ENCODE measurements at regions not wholly inside any gene's neighbourhood (a gene's known extent, or its start where the extent isn't known, plus 50 kb on each side); places are given as distances from the start of the nearest gene placed in this dataset.

DNA sequence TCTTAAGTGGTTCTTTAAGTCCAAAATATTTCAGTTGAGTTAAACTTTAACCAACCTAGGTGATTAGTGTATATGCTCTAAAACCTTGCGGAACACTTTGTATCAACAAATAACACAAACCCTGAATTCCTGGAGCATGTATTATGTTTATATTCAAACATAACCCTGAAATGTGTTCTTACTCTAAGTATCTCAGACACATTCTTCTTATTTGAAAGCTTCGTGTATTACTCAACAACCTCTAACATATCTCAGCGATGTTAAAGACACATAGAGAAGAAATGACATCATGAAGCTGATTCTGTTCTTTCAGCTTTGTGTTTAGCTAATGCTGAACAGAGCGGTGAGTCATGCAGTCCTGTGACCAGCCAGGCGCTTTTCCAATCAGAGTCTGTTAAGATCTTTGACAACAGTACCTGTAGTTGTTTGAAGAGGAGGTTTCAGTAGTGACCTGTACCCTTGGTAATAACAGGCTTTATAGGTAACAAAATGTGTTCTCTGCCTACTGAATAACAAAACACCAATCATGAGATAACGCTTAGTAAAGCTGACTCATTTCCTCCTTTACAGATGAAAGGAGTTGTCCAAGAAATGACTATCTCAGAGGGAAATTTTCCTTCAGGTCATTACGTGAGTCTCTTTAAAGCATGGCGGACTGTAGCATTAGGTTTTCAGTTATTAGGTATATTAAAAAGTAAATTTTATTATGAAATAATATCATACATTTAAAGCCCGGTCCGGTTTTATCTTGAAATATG lies 67.3 kb upstream of the KLF6 start:
- peak; percentile 88 for DNase-seq (ENCODE audit: low read depth)

GRCh38 chr10:3850999-3851937 lies 66.3 kb upstream of the KLF6 start:
- peak; percentile 38 for DNase-seq (ENCODE audit: low read depth)

DNA sequence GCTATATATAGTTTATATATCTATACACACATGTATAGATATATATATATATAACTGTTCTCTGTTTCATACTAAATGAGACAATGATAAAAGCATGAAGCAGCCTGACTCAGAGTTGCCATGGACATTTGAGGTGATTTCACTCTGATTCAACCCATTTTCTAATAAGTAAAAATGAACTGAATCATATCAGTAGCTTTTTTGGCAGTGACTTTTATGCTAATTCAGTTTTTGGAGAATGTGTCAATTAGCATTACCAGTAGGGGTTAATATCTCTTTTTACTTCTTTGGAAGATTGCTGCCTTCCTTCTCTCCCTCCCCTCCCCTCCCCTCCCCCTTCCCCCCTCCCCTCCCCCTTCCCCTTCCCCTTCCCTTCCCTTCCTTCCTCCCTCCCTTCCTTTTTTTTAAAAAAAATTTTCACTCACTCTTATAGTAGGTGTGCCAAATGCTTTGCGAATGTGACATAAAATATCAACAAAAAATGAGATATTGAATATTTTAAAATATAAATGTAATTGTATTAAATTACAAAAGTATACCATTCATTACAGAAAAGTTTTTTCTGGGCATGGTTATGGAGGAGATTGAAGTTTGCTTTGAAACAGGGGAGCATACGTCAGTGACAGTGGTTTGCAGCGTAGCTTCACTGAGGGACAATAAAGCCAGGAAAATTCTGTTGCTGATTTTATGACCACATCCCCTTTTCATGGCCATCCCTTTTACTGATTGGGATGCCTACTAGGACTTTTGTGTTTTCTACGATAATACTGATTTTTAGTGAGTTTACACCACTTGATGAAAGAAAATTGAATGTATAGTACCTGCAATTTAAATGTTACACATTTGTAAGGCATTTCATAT lies 64.0 kb upstream of the KLF6 start:
- DNase-seq (ENCODE audit: low read depth): peak; percentile 40

DNA sequence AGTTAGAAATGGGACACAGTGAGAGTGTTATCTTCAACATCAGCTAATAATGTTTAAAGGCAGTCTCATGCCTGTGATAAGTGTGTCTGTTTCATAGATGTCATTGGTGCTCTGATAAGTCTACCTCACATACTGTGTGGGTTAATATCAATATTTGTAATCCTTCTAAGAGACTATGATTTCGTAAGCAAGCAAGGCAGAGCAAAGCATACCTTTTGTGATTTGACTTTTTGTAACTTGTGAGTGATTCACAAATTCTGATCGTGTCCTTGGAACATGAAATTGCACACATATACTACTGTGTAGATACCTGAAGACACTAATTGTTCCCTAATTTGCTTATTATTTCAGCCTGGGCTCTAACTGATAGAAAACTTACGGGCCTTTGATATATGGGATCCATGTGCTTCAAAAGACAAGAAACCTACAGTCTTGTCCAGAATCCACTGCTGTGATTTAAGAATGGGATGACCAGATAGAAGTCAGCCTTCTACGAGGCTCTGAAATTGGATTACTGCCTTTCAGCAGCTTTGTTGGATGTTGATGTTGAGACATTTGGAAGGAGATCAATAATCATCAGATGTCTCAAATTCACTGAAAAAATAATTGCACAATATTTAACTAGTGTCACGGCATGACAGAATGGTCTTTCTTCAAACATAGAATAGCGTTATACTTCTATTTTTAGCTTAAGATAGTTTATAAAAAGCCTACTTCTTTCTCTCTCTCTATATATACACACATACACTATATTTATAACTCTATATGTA lies 63.2 kb upstream of the KLF6 start:
- no peak for DNase-seq (ENCODE audit: low read depth)

DNA sequence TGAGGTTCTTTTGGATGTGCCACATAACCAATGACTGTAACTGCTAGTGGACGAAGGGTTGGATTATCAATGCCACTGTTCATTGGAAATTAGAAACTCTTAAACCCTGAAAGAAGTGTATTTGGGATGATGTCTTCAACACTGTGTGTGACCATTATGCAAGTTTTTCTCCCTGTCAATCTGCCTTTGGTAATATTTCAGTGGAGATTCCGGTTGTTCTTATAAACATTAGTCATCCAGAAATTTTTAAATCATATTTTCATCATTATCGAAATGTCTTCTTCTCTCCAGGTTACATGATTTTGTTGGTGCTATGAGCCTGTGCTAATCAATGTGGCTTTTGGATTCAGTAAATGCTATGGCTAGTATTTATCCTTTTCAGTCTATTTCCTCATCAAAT lies 61.7 kb upstream of the KLF6 start:
- no peak for DNase-seq (ENCODE audit: low read depth)

GRCh38 chr10:3844491-3845025 lies 59.5 kb upstream of the KLF6 start:
- DNase-seq (ENCODE audit: low read depth): no peak

DNA sequence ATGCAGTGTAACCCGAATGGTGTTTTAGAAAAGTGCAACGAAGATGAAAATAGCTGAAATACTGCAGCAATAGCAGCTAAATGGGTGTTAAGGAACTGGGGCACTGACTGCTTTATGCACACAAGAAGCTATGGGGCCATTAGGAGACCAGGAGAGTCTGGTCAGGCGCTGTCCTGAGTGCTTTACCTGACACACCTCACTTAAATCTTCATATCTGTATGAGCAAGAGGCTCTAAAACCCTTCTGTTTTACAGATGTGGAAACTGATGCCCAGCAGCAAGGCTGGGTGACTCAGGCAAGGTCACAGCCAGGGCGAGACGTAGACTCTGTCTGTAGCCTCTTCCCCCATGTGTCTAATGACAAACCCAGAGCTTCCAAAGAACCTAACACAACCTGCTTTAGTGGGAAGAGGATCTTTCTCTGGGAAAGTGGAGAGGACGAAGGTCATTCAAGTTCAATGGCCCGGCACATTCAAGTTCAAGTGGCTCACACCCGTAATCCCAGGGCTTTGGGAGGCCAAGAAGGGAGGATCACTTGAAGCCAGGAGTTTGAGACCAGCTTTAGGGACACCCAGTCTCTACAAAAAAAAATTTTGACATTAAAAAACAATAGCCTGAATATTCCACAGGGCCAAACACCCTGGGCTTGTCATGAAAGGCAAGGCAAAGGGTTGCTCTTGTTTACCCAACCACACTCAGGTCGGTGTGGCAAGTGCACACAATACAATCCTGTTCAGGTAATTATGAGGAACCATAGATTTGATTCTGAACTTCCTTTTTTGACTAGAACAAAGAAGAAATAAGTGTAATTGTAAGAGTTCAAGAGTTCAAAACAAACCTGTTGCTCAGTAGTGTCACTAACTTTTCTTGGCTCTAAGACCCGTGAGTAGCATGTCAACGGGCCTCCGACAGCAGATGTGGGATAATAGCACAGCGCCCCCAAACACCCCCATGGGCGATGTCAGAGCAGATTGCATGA lies 53.7 kb upstream of the KLF6 start:
- DNase-seq (ENCODE audit: low read depth): no peak

GRCh38 chr10:3837647-3838459 lies 52.8 kb upstream of the KLF6 start:
- DNase-seq (ENCODE audit: low read depth): no peak

DNA sequence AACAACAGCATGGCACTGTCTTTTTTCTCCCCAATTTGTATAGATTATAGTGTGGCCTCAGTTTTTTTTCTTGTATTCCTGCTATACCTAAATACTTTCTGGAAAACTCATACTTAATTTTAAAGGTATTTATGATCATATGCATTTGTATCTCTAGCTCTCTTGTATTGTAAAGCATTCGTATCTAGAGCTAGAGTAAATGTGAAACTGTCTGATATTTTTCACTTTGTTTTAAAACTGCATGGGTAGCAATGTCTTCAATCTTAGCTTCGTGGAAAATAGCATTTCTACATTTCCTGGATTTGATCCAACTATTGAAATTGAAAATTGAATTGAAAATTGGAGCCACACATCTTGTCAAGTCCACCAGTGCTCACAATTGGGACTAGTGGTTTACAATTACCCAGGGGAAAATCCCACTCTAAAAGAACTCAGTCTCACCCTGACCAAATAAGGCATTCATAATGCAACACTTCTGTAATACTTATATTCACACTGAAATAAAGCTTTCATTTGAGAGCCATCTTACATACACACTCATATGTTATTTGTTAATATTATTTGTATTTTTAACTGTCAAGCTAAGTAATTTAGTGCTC lies 51.3 kb upstream of the KLF6 start:
- no peak for DNase-seq (ENCODE audit: low read depth)

DNA sequence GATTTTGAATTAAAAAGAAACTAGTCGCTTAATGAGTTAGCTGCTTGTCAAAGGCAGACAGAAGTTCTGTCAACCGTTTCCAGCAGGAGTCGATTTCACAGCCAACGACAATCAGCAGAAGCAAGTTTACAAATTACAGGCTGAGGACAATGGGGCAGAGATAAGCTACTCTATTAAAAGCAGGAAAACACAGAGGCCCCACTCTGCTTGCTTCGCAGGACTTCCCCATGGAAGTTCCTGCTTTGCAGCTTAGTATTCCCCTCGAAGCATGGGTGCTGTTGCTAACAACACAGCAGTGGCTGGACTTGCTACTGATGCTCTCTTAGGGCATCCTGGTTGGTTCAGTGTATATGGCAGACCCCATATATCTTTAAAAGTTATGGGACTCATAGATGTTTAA lies 50.8 kb upstream of the KLF6 start:
- DNase-seq (ENCODE audit: low read depth): no peak

- no peak for DNase-seq (ENCODE audit: low read depth)
Measured at GRCh38 chr10:3834947-3835346, 49.9 kb upstream of the KLF6 start.

All from GM04504 (cell line).